CD4-positive, alpha-beta T cell (primary cell): ENCODE measurements at regions not wholly inside any gene's neighbourhood (a gene's known extent, or its start where the extent isn't known, plus 50 kb on each side); places are given as distances from the start of the nearest gene placed in this dataset.

Experiments used
- ATAC-seq: fragments of 200-7000 bp; cut with Tn5 transposase; one replicate; pipeline ENCODE4 v1.10.0; 2022; ENCODE audit warnings: mild to moderate bottlenecking; ENCODE audit not compliant: poor library complexity
- CTCF ChIA-PET: fragments of 350-600 bp; sonication (Branson Sonifier 250); formaldehyde crosslinking; loops from one replicate; lab custom pipeline; 2021; ENCODE audit warnings: antibody characterized with exemption, inconsistent platforms; lab: Charles Lee
- POLR2A ChIA-PET: fragments of 350-600 bp; sonication (Branson Sonifier 250); formaldehyde crosslinking; loops from one replicate; lab custom pipeline; 2021; ENCODE audit warnings: antibody characterized with exemption, inconsistent platforms; lab: Charles Lee
- DNase-seq, 14 experiments: peaks; one replicate each; pipeline ENCODE4 v3.0.0-alpha.2; 2013 to 2020; ENCODE audit warnings: mixed read lengths in 2 of 14
- H3K27ac ChIP-seq, 2 donors: one replicate each; pipeline versions ENCODE4 v1.5.1 to v1.7.0; 2013; ENCODE audit warnings: low read length in 2 of 2, low read depth in 1 of 2, mild to moderate bottlenecking in 1 of 2
- H3K27me3 ChIP-seq, 2 experiments: 1 replicate in 1 of 2; 2 replicates in 1 of 2; pipeline versions ENCODE4 v1.6.1 to v1.7.0; 2013; ENCODE audit warnings: low read length in 2 of 2, control low read depth in 1 of 2, mild to moderate bottlenecking in 1 of 2, moderate library complexity in 1 of 2; ENCODE audit not compliant: insufficient read depth in 2 of 2, control insufficient read depth in 1 of 2
- H3K36me3 ChIP-seq: one replicate; pipeline ENCODE4 v1.6.1; 2013; ENCODE audit warnings: low read length, control low read depth; ENCODE audit not compliant: insufficient read depth
- H3K4me1 ChIP-seq: one replicate; pipeline ENCODE4 v1.6.1; 2013; ENCODE audit warnings: low read length, control low read depth; ENCODE audit not compliant: insufficient read depth
- H3K4me3 ChIP-seq: one replicate; pipeline ENCODE4 v1.5.1; 2013; ENCODE audit warnings: mild to moderate bottlenecking, low read length, moderate library complexity
- H3K9me3 ChIP-seq, 2 experiments: 1 replicate in 1 of 2; 2 replicates in 1 of 2; pipeline versions ENCODE4 v1.6.1 to v1.7.0; 2013; ENCODE audit warnings: low read length in 2 of 2, mild to moderate bottlenecking in 2 of 2, control low read depth in 1 of 2, moderate library complexity in 1 of 2; ENCODE audit not compliant: control insufficient read depth in 1 of 2, insufficient read depth in 1 of 2
- H3K27ac Mint-ChIP-seq: one replicate; pipeline ENCODE4 v1.8.0; 2020; ENCODE audit warnings: mixed read lengths
- H3K27me3 Mint-ChIP-seq: one replicate; pipeline ENCODE4 v1.8.0; 2021; ENCODE audit warnings: mixed read lengths
- H3K36me3 Mint-ChIP-seq: one replicate; pipeline ENCODE4 v1.8.0; 2021; ENCODE audit warnings: low read depth, mixed read lengths
- H3K4me1 Mint-ChIP-seq: one replicate; pipeline ENCODE4 v1.8.0; 2021; ENCODE audit warnings: low read depth, mixed read lengths
- H3K4me3 Mint-ChIP-seq: one replicate; pipeline ENCODE4 v1.8.0; 2020; ENCODE audit warnings: mild to moderate bottlenecking, mixed read lengths
- H3K9me3 Mint-ChIP-seq: one replicate; pipeline ENCODE4 v1.8.0; 2020; ENCODE audit warnings: mixed read lengths
- intact Hi-C, 2 experiments: fragments of 100-400 bp; cut with DNase I in 1 of 2; cut with micrococcal nuclease in 1 of 2; formaldehyde crosslinking; loops; one replicate each; pipeline versions ENCODE4 v1.15.1 to v1.9.0; 2023 to 2025; cut with DNase I, micrococcal nuclease
- TF ChIP-seq, protein P1 (sequence below): fragments of 200-600 bp; IDR thresholded peaks from one replicate; pipeline ENCODE4 v1.8.0; 2022; ENCODE audit warnings: antibody characterized with exemption, mild to moderate bottlenecking

DNA sequence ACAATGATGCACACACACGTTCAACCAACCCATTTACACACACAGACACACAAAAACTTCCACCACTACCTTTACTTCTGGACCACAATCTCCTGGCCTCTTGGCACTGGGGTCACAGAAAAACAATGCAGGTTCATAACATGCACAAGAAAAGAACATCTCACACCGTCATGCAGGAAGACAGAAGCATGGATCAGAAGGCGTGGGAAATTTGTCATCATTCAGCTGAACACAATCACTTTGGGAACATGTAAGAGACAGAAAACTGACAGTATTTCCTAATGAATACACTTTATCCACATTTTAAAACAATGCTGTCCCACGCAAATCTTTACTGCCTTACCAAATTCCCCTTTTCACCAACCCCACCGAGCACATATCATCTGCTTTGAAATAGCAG, 501.9 kb upstream of the KLHL29 start:
- ChIA-PET POLR2A (no interaction called here), CTCF (no interaction called here)
- Histone ChIP-seq H3K27me3 (no peaks in the 10 kb centered on the region), H3K4me1 (no peaks in the 10 kb centered on the region), H3K4me3 (no peak overlapping the region), H3K27ac (no peak overlapping the region), H3K36me3 (no peaks in the 10 kb centered on the region), H3K9me3 (no peaks in the 10 kb centered on the region)
- H3K36me3 Mint-ChIP-seq: no peaks in the 10 kb centered on the region
- no peak overlapping the region for H3K27ac Mint-ChIP-seq
- ATAC-seq: no peak
- TF ChIP-seq, protein P1, sequence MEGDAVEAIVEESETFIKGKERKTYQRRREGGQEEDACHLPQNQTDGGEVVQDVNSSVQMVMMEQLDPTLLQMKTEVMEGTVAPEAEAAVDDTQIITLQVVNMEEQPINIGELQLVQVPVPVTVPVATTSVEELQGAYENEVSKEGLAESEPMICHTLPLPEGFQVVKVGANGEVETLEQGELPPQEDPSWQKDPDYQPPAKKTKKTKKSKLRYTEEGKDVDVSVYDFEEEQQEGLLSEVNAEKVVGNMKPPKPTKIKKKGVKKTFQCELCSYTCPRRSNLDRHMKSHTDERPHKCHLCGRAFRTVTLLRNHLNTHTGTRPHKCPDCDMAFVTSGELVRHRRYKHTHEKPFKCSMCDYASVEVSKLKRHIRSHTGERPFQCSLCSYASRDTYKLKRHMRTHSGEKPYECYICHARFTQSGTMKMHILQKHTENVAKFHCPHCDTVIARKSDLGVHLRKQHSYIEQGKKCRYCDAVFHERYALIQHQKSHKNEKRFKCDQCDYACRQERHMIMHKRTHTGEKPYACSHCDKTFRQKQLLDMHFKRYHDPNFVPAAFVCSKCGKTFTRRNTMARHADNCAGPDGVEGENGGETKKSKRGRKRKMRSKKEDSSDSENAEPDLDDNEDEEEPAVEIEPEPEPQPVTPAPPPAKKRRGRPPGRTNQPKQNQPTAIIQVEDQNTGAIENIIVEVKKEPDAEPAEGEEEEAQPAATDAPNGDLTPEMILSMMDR: no peak
- H3K27me3 Mint-ChIP-seq: peaks cover 7% of the 10 kb centered on the region
- H3K4me1 Mint-ChIP-seq: no peaks in the 10 kb centered on the region
- intact Hi-C loops: no loop called here
- no peaks in the 10 kb centered on the region for H3K9me3 Mint-ChIP-seq
- DNase-seq: no peak
- no peak overlapping the region for H3K4me3 Mint-ChIP-seq

DNA sequence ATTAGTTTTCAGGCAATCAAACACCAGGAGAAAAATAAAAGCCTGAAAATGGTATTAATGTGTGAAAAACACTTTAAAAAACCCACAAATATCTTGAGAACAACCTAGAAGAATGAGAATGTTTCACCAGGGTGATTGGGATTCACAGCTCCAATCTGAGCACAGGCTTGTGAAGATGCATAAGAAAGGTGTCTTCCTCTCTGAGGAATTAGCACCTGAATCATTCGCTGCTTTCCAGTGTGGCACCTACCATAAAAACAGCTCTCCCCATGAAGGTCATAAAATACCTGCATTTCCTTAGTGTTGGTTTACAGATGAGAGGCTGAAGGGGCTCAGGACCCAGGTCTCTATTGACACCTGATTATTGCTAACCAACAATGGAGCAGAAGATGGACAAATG, 499.7 kb upstream of the KLHL29 start:
- no peak overlapping the region for H3K4me3 Mint-ChIP-seq
- TF ChIP-seq, protein P1: no peak
- H3K27me3 Mint-ChIP-seq: peaks cover 8% of the 10 kb centered on the region
- no peaks in the 10 kb centered on the region for H3K9me3 Mint-ChIP-seq
- CTCF ChIA-PET: no interaction called here
- ATAC-seq (no peak), DNase-seq (no peak)
- Histone ChIP-seq H3K36me3 (no peaks in the 10 kb centered on the region), H3K9me3 (no peaks in the 10 kb centered on the region), H3K4me3 (no peak overlapping the region), H3K4me1 (no peaks in the 10 kb centered on the region), H3K27ac (no peak overlapping the region), H3K27me3 (no peaks in the 10 kb centered on the region)
- POLR2A ChIA-PET: no interaction called here
- no peaks in the 10 kb centered on the region for H3K36me3 Mint-ChIP-seq
- no peak overlapping the region for H3K27ac Mint-ChIP-seq
- H3K4me1 Mint-ChIP-seq: no peaks in the 10 kb centered on the region
- intact Hi-C loops: no loop called here

DNA sequence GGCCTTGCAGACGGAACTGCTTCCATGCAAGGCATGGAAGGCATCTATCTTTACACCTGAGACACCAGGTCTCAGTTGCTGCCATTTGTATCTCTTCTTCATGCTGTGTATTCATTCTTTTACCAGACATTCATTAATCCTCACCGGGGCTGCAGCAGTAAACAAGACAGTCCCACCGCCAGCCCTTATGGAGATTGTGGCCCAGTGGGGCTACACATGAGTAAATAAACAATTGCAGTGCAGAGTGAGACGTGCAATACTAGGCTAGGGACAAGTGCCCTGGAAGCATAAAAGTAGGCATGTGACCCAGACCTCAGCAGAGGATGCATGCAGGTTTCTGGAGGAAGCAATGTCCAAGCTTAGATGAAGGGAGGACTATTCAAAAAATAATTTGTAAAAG, 497.6 kb upstream of the KLHL29 start:
- H3K9me3 Mint-ChIP-seq: no peaks in the 10 kb centered on the region

More for the DNA sequence above, 497.6 kb upstream of the KLHL29 start:
- H3K36me3 Mint-ChIP-seq: no peaks in the 10 kb centered on the region
- ChIA-PET POLR2A (no interaction called here), CTCF (interaction anchor here (0.6 kb wide), 1 partner anchor 23 kb away, joined by 3 read pairs; no protein-coding TSS in a partner anchor)
- no peaks in the 10 kb centered on the region for H3K4me1 ChIP-seq
- H3K4me3 Mint-ChIP-seq: no peak overlapping the region
- intact Hi-C loops: no loop called here
- TF ChIP-seq, protein P1: no peak
- H3K4me3 ChIP-seq: no peak overlapping the region
- DNase-seq (no peak), ATAC-seq (no peak)
- H3K27ac Mint-ChIP-seq: no peak overlapping the region
- H3K27me3 ChIP-seq: no peaks in the 10 kb centered on the region
- no peaks in the 10 kb centered on the region for H3K9me3 ChIP-seq
- no peaks in the 10 kb centered on the region for H3K4me1 Mint-ChIP-seq
- H3K36me3 ChIP-seq: no peaks in the 10 kb centered on the region
- H3K27ac ChIP-seq: no peak overlapping the region
- H3K27me3 Mint-ChIP-seq: peaks cover 8% of the 10 kb centered on the region
